ENCODE measurements at regions not wholly inside any gene's neighbourhood (a gene's known extent, or its start where the extent isn't known, plus 50 kb on each side); places are given as distances from the start of the nearest gene placed in this dataset.

GRCh38 chr5:155915601-155916000, 411.4 kb upstream of the SGCD start:
- ATAC-seq = no peak
- no peaks in the 10 kb centered on the region for H3K4me1 ChIP-seq (ENCODE audit: control insufficient read depth, insufficient read depth, low read length)
- no peaks in the 10 kb centered on the region for H3K27me3 ChIP-seq (ENCODE audit: control insufficient read depth, insufficient read depth, low read length)
- no peaks in the 10 kb centered on the region for H3K36me3 ChIP-seq (ENCODE audit: control insufficient read depth, insufficient read depth, low read length)
- intact Hi-C loops (cut with micrococcal nuclease; ENCODE audit: unreplicated experiment) = no loop called here
- in situ Hi-C loops (cut with HindIII; ENCODE audit: low pct_unique_long_range_greater_than_20kb, low sequenced_read_pairs) = no loop called here
- ChIA-PET POLR2A (no interaction called here), CTCF (no interaction called here)
- no peak for DNase-seq (ENCODE audit: low read depth, low spot score)
- TF ChIP-seq POLR2AphosphoS5 (IDR thresholded peaks at IDR 0.05; ENCODE audit: low read depth, low read length) = no peak
- TF ChIP-seq SIN3A (IDR thresholded peaks at IDR 0.05; ENCODE audit: borderline replicate concordance, insufficient read depth, low read depth, low read length) = no peak
- TF ChIP-seq TCF7L2 (IDR thresholded peaks at IDR 0.05; ENCODE audit: low read depth, low read length) = no peak
- TF ChIP-seq REST (IDR thresholded peaks at IDR 0.05; ENCODE audit: insufficient read depth in 1 of 2, low read depth in 2 of 2, low read length in 1 of 2) = no peak
- TF ChIP-seq CTCF (IDR thresholded peaks at IDR 0.05) = no peak
- no TSS peak for BruUV-seq (replicated peaks)
- H3K9me3 ChIP-seq (ENCODE audit: control insufficient read depth, insufficient read depth, low read depth, low read length) = no peaks in the 10 kb centered on the region
- H3K27ac ChIP-seq (ENCODE audit: low read length) = no peak overlapping the region
- no peak overlapping the region for H3K4me3 ChIP-seq (ENCODE audit: low read depth in 2 of 2, low read length in 2 of 2)

GRCh38 chr5:155919126-155919525, 407.8 kb upstream of the SGCD start:
- no peak for TF ChIP-seq POLR2AphosphoS5 (IDR thresholded peaks at IDR 0.05; ENCODE audit: low read depth, low read length)
- no peak for TF ChIP-seq TCF7L2 (IDR thresholded peaks at IDR 0.05; ENCODE audit: low read depth, low read length)
- TF ChIP-seq SIN3A (IDR thresholded peaks at IDR 0.05; ENCODE audit: borderline replicate concordance, insufficient read depth, low read depth, low read length) = no peak
- TF ChIP-seq CTCF (IDR thresholded peaks at IDR 0.05) = no peak
- no peak for TF ChIP-seq REST (IDR thresholded peaks at IDR 0.05; ENCODE audit: insufficient read depth in 1 of 2, low read depth in 2 of 2, low read length in 1 of 2)
- H3K4me3 ChIP-seq (ENCODE audit: low read depth in 2 of 2, low read length in 2 of 2) = no peak overlapping the region
- no peaks in the 10 kb centered on the region for H3K4me1 ChIP-seq (ENCODE audit: control insufficient read depth, insufficient read depth, low read length)
- no peak overlapping the region for H3K27ac ChIP-seq (ENCODE audit: low read length)
- H3K27me3 ChIP-seq (ENCODE audit: control insufficient read depth, insufficient read depth, low read length) = no peaks in the 10 kb centered on the region
- H3K9me3 ChIP-seq (ENCODE audit: control insufficient read depth, insufficient read depth, low read depth, low read length) = no peaks in the 10 kb centered on the region
- DNase-seq (ENCODE audit: low read depth, low spot score) = no peak
- H3K36me3 ChIP-seq (ENCODE audit: control insufficient read depth, insufficient read depth, low read length) = no peaks in the 10 kb centered on the region
- ATAC-seq = no peak
- no TSS peak for BruUV-seq (replicated peaks)
- ChIA-PET POLR2A (no interaction called here), CTCF (no interaction called here)
- intact Hi-C loops (cut with micrococcal nuclease; ENCODE audit: unreplicated experiment) = no loop called here
- in situ Hi-C loops (cut with HindIII; ENCODE audit: low pct_unique_long_range_greater_than_20kb, low sequenced_read_pairs) = no loop called here
